Small intestine (tissue), 7 donors: ENCODE measurements at regions not wholly inside any gene's neighbourhood (a gene's known extent, or its start where the extent isn't known, plus 50 kb on each side); places are given as distances from the start of the nearest gene placed in this dataset.
"Not testable (repeated sequence)": the region's sequence is repeated elsewhere in the genome, so short reads cannot be mapped to it uniquely, and the experiment has no call there.

ENCODE experiments used
- DNase-seq, 2 donors: peaks; one replicate each; pipeline versions ENCODE4 v3.0.0 to v3.0.0-alpha.2; 2013
- FAIRE-seq: peaks from 2 replicates; lab custom pipeline; 2012; peaks lifted over from hg19 to GRCh38; lab: Jason Lieb, UNC
- H3K27ac ChIP-seq, 3 donors: one replicate each; pipeline ENCODE4 v1.5.1; 2013; ENCODE audit warnings: low read length in 2 of 3, mild to moderate bottlenecking in 2 of 3, control low read depth in 1 of 3, inconsistent platforms in 1 of 3, low read depth in 1 of 3, moderate library complexity in 1 of 3
- H3K27me3 ChIP-seq, 3 donors: one replicate each; pipeline ENCODE4 v1.6.1; 2013; ENCODE audit warnings: low read length in 3 of 3, inconsistent platforms in 1 of 3; ENCODE audit not compliant: control insufficient read depth in 3 of 3, insufficient read depth in 3 of 3
- H3K36me3 ChIP-seq, 3 donors: one replicate each; pipeline ENCODE4 v1.6.1; 2013; ENCODE audit warnings: low read length in 3 of 3, inconsistent platforms in 1 of 3, low read depth in 1 of 3, mild to moderate bottlenecking in 1 of 3, moderate library complexity in 1 of 3; ENCODE audit not compliant: control insufficient read depth in 3 of 3, insufficient read depth in 2 of 3
- H3K4me1 ChIP-seq, 3 donors: one replicate each; pipeline ENCODE4 v1.6.1; 2013; ENCODE audit warnings: low read length in 2 of 3, inconsistent platforms in 1 of 3, low read depth in 1 of 3, mild to moderate bottlenecking in 1 of 3, moderate library complexity in 1 of 3; ENCODE audit not compliant: control insufficient read depth in 3 of 3, insufficient read depth in 2 of 3
- H3K4me3 ChIP-seq, 3 donors: one replicate each; pipeline ENCODE4 v1.5.1; 2013; ENCODE audit warnings: low read length in 3 of 3, control low read depth in 1 of 3, inconsistent platforms in 1 of 3, low read depth in 1 of 3, mild to moderate bottlenecking in 1 of 3, moderate library complexity in 1 of 3
- H3K9me3 ChIP-seq, 2 donors: one replicate each; pipeline ENCODE4 v1.6.1; 2013; ENCODE audit warnings: low read depth in 1 of 2, low read length in 1 of 2; ENCODE audit not compliant: control insufficient read depth in 2 of 2, insufficient read depth in 1 of 2
- WGBS, 3 donors: extraction: QIAGEN DNeasy Blood & Tissue Kit; methylation state at CpG; one replicate each; pipeline ENCODE4 v1.1.7; 2013; 5-methylcytosine and 5-hydroxymethylcytosine counted together
- donor health status: healthy with polysubstance abuse.
- donor health status: control.
- donor health status: control.
- donor health status: Bipolar disorder and iron deficiency.
- donor health status: healthy.

DNA sequence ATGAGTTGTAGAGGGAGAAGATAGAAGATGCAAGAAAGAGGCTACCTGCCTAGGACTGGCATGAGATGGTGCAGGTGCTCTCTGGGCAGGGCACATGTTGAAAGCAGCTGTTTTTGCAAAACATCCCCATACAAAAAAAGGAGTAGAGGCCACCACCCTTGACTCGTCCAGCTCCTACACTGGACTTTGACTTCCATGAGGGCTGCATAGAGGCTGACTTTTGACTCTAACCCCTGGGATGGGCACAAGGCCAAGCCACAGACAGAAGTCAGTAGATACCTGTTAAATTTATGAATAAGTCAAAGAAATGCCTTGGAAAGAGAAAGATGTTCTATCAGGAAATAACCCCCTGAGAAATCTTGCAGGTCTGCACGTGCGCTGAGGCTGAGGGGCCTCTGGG lies 1139.1 kb upstream of the TMEM132C start:
- Histone ChIP-seq H3K4me3 (no peak overlapping the region), H3K27ac (no peak overlapping the region), H3K4me1 (peaks cover 0 to 1% (median 0%) of the 10 kb centered on the region in 3 donors), H3K36me3 (peaks cover 0 to 2% (median 0%) of the 10 kb centered on the region in 3 donors), H3K27me3 (no peaks in the 10 kb centered on the region), H3K9me3 (no peaks in the 10 kb centered on the region)
- DNase-seq (peak in 1 of 2 donors; percentile 6), FAIRE-seq (no peak)
- WGBS, 3 donors: 47 to 67% (median 50%) methylated on average over 3 of the region's 3 CpGs

DNA sequence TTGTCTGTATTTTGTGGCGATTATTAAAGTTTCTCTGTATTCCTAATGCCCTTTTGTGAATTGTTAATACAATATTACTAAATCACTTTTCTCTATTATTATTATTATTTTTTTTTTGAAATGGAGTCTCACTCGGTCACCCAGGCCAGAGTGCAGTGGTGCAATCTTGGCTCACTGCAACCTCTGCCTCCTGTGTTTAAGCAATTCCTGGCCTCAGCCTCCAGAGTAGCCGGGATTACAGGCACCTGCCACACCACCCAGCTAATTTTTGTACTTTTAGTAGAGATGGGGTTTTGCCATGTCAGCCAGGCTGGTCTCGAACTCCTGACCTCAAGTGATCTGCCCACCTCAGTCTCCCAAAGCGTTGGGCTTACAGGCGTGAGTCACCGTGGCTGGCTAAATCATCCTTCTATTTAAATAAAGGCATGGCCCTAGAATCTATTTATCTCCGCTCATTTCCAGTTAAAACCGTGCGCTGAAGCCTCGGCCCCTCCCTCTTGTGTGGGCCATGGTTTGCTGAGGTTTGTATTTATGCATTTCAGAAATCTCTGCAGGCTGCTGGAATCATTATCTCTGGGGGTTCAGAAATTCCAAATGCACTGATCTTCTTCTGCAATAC lies 1136.4 kb upstream of the TMEM132C start:
- H3K4me1 ChIP-seq: peaks cover 0 to 1% (median 0%) of the 10 kb centered on the region in 3 donors
- no peak overlapping the region for H3K4me3 ChIP-seq
- H3K27ac ChIP-seq: no peak overlapping the region
- WGBS, 3 donors: 80 to 81% (median 81%) methylated on average over 11 of the region's 11 CpGs
- H3K27me3 ChIP-seq: no peaks in the 10 kb centered on the region
- peaks cover 0 to 3% (median 0%) of the 10 kb centered on the region in 3 donors for H3K36me3 ChIP-seq
- no peak for FAIRE-seq
- no peak for DNase-seq
- H3K9me3 ChIP-seq: no peaks in the 10 kb centered on the region

DNA sequence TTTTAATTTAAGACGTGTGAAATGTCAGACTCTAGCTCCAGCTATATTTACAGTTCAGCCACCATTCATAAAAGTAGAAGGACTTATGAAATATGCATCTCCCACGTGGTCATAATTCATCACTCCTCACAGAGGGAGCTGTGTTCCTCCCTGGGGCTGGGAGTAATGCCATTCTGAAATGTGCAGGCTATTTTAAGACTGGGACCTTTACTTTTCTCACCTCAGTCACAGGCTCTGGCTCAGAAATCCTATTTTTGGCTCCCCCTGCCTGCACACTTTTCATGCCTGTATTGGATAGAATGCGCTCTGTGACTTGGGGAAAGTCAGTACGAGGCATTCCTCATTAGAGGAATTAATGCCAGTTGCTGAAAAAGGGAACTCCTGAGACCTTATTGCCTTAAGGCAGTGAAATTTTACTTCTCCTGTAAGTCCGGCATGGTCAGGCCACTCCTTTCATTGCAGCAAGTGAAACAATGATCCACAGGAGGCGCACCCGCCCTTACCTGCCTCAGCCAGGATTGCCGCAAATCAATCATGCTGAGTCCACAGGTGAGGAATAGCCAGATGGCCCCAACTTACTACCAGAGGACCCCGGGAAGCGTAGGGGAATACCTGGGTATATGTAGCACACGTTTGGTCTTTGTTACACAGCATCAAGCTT lies 1133.2 kb upstream of the TMEM132C start:
- H3K27ac ChIP-seq: no peak overlapping the region
- peaks cover 0 to 3% (median 0%) of the 10 kb centered on the region in 3 donors for H3K36me3 ChIP-seq
- FAIRE-seq (no peak), DNase-seq (no peak)
- no peaks in the 10 kb centered on the region for H3K27me3 ChIP-seq
- no peaks in the 10 kb centered on the region for H3K4me1 ChIP-seq
- H3K9me3 ChIP-seq: no peaks in the 10 kb centered on the region
- 75 to 77% (median 75%) methylated on average over 11 of the region's 11 CpGs for WGBS, 3 donors
- H3K4me3 ChIP-seq: no peak overlapping the region

DNA sequence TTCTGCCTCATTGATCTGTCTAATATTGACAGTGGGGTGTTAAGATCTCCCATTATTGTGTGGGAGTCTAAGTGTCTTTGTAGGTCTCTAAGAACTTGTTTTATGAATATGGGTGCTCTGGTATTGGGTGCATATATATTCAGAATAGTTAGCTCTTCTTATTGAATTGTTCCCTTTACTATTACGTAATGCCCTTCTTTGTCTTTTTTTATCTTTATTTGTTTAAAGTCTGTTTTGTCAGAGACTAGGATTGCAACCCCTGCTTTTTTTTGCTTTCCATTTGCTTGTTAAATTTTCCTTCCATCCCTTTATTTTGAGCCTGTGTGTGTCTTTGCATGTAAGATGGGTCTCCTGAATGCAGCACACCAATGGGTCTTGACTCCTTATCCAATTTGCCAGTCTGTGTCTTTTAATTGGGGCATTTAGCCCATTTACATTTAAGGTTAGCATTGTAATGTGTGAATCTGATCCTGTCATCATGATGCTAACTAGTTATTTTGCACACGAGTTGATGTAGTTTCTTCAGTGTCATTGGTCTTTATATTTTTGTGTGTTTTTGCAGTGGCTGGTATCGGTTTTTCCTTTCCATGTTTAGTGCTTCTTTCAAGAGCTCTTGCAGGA lies 1126.0 kb upstream of the TMEM132C start:
- not testable (repeated sequence) for H3K4me3 ChIP-seq, FAIRE-seq, H3K36me3 ChIP-seq, DNase-seq, H3K27me3 ChIP-seq, H3K4me1 ChIP-seq, H3K27ac ChIP-seq
- WGBS, 3 donors: 81 to 87% (median 84%) methylated on average over 3 of the region's 3 CpGs
- peaks cover 0 to 11% of the 10 kb centered on the region in 2 donors for H3K9me3 ChIP-seq

DNA sequence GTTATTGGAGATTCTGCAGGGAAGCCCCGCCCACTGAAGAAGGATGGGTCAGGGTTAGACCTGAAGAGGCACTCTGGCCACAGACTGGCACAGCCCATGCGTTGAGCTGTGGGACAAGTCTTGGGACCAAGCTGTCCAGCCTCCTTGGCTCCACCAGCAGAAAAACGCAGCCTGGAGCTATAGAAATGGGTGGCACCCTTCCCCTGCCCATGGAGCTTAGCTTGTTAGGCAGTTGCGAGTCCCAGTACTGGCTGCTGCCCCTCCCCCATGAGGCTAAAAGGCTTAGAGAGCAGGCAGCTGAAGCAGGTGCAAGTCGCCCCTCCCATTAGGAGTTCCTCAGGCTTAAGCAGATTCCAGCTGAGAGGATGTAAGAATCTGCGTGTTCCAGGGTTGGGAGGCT lies 1124.0 kb upstream of the TMEM132C start:
- WGBS, 3 donors: 76 to 84% (median 81%) methylated on average over 6 of the region's 6 CpGs
- Histone ChIP-seq H3K27me3 (no peaks in the 10 kb centered on the region), H3K9me3 (peaks cover 0 to 15% of the 10 kb centered on the region in 2 donors), H3K36me3 (no peaks in the 10 kb centered on the region), H3K4me1 (peaks cover 0 to 3% (median 0%) of the 10 kb centered on the region in 3 donors), H3K27ac (no peak overlapping the region), H3K4me3 (no peak overlapping the region)
- DNase-seq (no peak), FAIRE-seq (no peak)

DNA sequence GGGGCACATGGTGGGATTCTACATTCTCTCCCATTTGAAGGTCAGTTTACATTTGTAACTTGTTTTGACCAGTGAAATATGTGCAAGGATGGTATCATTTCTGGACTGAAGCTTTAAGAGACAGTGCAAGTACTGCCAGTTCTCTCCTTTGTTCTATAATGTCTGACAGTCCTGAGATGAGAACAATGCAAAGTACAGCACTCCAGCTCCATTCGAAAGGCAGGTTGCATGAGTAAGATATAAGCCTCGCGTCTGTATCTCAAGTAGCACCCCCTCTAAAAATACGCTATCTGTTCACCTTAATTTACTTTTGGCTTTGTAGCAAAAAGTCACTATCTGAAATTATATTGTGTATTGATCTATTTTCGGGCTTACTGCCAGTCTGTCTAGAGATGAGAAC lies 1122.2 kb upstream of the TMEM132C start:
- 61 to 92% (median 66%) methylated on average over 5 of the region's 5 CpGs for WGBS, 3 donors
- Histone ChIP-seq H3K4me1 (peaks cover 0 to 3% (median 0%) of the 10 kb centered on the region in 3 donors), H3K36me3 (no peaks in the 10 kb centered on the region), H3K4me3 (no peak overlapping the region), H3K27ac (no peak overlapping the region), H3K9me3 (peaks cover 0 to 18% of the 10 kb centered on the region in 2 donors), H3K27me3 (no peaks in the 10 kb centered on the region)
- no peak for FAIRE-seq
- no peak for DNase-seq

DNA sequence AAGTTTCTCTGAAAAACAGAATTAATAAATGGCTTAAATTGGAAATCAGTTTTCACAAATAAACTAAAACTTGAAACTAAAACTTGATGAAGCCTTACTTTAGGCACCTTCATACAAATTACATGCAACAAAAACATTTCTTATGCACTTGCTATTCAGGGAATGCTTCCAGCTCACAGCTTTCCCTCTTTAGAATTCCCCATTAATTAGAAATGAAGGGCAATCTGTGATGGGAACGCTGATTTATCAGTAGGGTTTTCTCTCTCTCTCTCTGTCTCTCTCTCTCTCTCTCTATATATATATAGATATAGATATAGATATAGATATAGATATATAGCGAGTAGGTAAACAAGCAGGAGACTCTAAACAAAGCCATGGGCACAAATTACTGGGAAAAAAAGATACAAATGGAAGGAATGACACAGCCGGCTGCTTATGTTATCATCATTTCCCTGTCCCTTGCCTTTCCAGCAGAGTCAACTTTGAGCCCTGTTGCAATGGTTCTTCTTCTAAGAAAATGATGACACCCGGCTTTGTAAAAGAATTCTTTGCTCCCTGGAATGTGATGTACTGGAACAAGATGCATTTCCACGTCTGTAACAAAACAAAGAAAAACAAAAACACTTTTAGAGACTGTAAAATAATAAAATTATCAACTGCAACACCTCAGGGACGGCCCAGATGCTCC lies 1121.6 kb upstream of the TMEM132C start:
- WGBS, 3 donors: 31 to 48% (median 32%) methylated on average over 6 of the region's 6 CpGs
- DNase-seq: peak in 1 of 2 donors; percentile 39
- peaks cover 0 to 18% of the 10 kb centered on the region in 2 donors for H3K9me3 ChIP-seq
- H3K27ac ChIP-seq: no peak overlapping the region
- peak overlapping the region in 2 of 3 donors; percentile 51 to 63 for H3K4me3 ChIP-seq
- peaks cover 0 to 3% (median 0%) of the 10 kb centered on the region in 3 donors for H3K4me1 ChIP-seq
- no peaks in the 10 kb centered on the region for H3K27me3 ChIP-seq
- no peaks in the 10 kb centered on the region for H3K36me3 ChIP-seq
- no peak for FAIRE-seq
